SK-N-MC (cell line): ENCODE measurements at regions not wholly inside any gene's neighbourhood (a gene's known extent, or its start where the extent isn't known, plus 50 kb on each side); places are given as distances from the start of the nearest gene placed in this dataset.

Source experiments
- DNase-seq: peaks from one replicate; pipeline ENCODE4 v3.0.0-alpha.2; 2011; ENCODE audit warnings: low read depth, low spot score
- H3K27ac ChIP-seq: fragments of 200-600 bp; sonication (generic); 2 replicates; pipeline ENCODE4 v1.5.1; 2016; ENCODE audit warnings: mixed run types
- H3K36me3 ChIP-seq: fragments of 200-600 bp; sonication (generic); 2 replicates; pipeline ENCODE4 v1.6.1; 2017; ENCODE audit warnings: antibody characterized with exemption, low read length, mixed read lengths; ENCODE audit not compliant: insufficient read depth
- H3K4me3 ChIP-seq: fragments of 200-600 bp; sonication (generic); 2 replicates; pipeline ENCODE4 v1.5.1; 2016
- H3K9ac ChIP-seq: fragments of 200-600 bp; sonication (generic); 2 replicates; pipeline ENCODE4 v1.8.0; 2017; ENCODE audit warnings: mixed run types, mixed read lengths; ENCODE audit not compliant: insufficient read length
- H3K9me3 ChIP-seq: fragments of 200-600 bp; sonication (generic); 2 replicates; pipeline ENCODE4 v1.6.1; 2017; ENCODE audit warnings: low read depth, mild to moderate bottlenecking, antibody characterized with exemption, low read length, moderate library complexity, mixed read lengths
- EZH2 ChIP-seq: fragments of 200-600 bp; sonication (generic); IDR thresholded peaks from one replicate; pipeline ENCODE4 v1.6.1; 2017; ENCODE audit warnings: antibody characterized with exemption
- FOXP2 ChIP-seq: optimal IDR thresholded peaks from 2 replicates; pipeline ENCODE3; 2011; ENCODE audit warnings: mild to moderate bottlenecking, moderate library complexity; ENCODE audit not compliant: insufficient read depth; ENCODE audit errors: extremely low read length, control extremely low read depth
- POLR2AphosphoS5 ChIP-seq: IDR thresholded peaks from 2 replicates; pipeline ENCODE4 v1.6.1; 2012; ENCODE audit warnings: mild to moderate bottlenecking, low read depth, low read length, borderline replicate concordance

DNA sequence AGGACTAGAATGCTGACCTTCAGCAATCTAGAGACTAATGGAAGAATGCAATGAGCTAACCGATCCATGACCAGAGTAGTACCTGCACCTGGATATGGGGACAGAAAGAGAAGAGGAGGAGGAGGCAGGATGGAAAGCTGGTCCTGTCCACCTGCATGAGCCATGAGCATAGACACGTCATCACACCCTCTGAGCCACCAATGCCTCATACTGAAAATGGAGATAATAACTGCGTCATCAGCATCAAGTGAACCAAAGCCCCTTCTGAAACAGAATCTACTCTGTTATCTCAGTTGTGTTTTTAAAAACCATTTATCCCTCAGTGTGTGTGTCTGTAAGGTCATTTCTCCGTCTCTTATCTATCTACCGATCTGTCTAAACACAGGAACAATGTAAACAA lies 327.0 kb downstream of the BCL11B start:
- H3K27ac ChIP-seq, result no peak overlapping the region
- no peak for DNase-seq
- no peak for TF ChIP-seq POLR2AphosphoS5
- no peak for TF ChIP-seq EZH2
- no peak for TF ChIP-seq FOXP2
- no peak overlapping the region for H3K9ac ChIP-seq
- H3K36me3 ChIP-seq, result no peaks in the 10 kb centered on the region
- H3K4me3 ChIP-seq, result no peak overlapping the region
- no peaks in the 10 kb centered on the region for H3K9me3 ChIP-seq

DNA sequence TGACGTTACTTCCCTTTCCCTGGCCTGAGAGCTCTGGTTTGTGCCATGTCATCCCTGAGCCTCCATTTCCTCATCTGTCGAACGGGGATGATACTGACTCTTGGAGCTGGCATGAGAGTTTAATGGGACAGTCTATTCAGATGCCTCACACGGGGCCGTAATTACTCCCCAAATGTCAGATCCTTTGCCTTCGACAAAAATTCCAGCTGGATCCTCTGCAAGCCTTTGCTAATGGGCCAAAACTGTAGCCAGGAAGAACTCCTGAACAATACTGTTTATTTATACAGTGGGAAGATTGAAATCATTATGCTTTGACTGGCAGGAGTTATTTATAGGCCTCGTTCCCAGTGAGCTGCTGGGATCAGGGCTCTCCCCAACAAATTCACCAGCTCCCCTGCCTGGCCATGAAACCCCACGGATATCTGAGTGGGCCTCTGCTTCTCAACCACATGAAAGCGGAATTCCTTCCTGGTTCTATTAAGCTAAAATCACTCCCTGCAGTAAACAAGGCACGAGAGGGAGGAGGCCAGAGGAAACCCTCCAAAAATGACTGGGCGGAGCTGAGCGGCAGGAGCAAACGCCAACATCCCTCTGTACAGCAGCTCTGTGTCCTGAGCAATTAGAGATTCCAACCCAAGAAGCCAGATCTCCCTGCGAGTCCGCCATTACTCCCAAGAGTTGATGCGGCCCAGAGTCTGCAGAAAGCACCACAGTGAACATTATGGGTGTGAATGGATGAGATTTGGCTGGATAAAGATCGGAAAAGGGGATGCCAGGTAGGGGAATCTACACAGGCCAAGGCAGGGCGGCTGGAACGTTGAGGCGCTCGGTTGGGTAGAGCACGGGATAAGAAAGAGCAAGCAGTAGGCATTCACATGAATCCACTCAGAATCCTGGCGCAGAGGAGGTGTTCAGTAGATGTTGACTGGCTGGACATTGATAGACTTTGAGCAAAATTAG lies 326.1 kb downstream of the BCL11B start:
- no peak overlapping the region for H3K9ac ChIP-seq
- no peak for TF ChIP-seq EZH2
- TF ChIP-seq POLR2AphosphoS5, result no peak
- TF ChIP-seq FOXP2, result no peak
- H3K27ac ChIP-seq, result no peak overlapping the region
- no peak for DNase-seq
- no peak overlapping the region for H3K4me3 ChIP-seq
- no peaks in the 10 kb centered on the region for H3K36me3 ChIP-seq
- no peaks in the 10 kb centered on the region for H3K9me3 ChIP-seq

DNA sequence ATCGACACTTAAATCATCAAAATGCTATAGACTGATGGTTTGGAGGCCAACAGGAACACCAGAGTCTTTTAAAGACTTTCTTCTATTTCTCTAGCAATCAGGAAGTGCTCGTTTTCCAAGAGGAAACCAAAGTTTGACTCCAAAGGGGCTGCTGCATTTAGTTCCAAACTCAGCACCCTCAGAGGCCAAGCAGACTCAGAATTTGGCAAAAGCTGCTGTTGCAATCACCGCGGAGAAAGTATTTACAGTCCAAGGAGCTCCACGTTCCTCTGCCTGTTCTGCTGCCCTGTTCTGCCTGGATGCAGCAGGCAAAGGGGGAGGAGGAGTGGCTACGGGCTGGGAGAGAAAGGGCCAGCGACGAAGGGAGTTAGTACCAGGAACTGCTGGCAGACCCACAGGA lies 325.1 kb downstream of the BCL11B start:
- Histone ChIP-seq H3K27ac (peak overlapping the region; percentile 75), H3K9ac (no peak overlapping the region), H3K9me3 (no peaks in the 10 kb centered on the region), H3K4me3 (no peak overlapping the region), H3K36me3 (no peaks in the 10 kb centered on the region)
- no peak for TF ChIP-seq FOXP2
- TF ChIP-seq POLR2AphosphoS5, result no peak
- TF ChIP-seq EZH2, result no peak
- no peak for DNase-seq

DNA sequence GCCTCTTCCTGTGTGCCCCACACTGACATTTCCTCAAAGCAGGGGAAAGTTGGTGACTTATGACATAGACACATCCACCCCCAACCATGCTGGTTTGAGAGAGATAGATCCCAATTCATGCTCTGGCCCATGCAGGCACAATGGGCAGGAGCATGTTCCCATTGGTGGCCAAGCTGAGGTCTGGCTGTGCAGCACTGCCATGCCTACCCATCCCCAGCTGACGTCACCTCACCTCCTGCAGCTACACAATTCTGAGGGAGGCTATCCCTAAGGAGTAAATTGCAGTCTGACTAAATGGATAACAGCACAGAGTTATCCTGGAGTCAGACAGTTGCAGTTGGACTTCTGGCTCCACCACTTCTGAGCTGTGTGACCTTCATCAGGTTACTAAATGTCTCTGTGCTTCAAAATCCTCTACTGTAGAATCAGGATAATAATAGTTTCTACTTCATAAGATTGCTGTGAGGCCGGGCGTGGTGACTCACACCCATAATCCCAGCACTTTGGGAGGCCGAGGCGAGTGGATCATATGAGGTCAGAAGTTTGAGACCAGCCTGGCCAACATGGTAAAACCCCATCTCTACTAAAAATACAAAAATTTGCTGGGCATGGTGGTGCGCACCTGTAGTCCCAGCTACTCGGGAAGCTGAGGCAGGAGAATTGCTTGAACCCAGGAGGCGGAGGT lies 323.9 kb downstream of the BCL11B start:
- Histone ChIP-seq H3K4me3 (no peak overlapping the region), H3K36me3 (no peaks in the 10 kb centered on the region), H3K27ac (no peak overlapping the region), H3K9ac (no peak overlapping the region), H3K9me3 (no peaks in the 10 kb centered on the region)
- TF ChIP-seq EZH2 (no peak), FOXP2 (no peak), POLR2AphosphoS5 (no peak)
- DNase-seq, result no peak

- Histone ChIP-seq H3K9me3 (no peaks in the 10 kb centered on the region), H3K9ac (no peak overlapping the region), H3K27ac (no peak overlapping the region), H3K4me3 (no peak overlapping the region), H3K36me3 (no peaks in the 10 kb centered on the region)
- no peak for TF ChIP-seq FOXP2
- TF ChIP-seq POLR2AphosphoS5, result no peak
- no peak for TF ChIP-seq EZH2
- no peak for DNase-seq
Measured at GRCh38 chr14:98949051-98949450, 322.9 kb downstream of the BCL11B start.

GRCh38 chr14:98949481-98950135 lies 322.4 kb downstream of the BCL11B start:
- H3K9me3 ChIP-seq, result no peaks in the 10 kb centered on the region
- no peak overlapping the region for H3K9ac ChIP-seq
- TF ChIP-seq EZH2 (no peak), POLR2AphosphoS5 (no peak), FOXP2 (no peak)
- H3K4me3 ChIP-seq, result no peak overlapping the region
- no peak overlapping the region for H3K27ac ChIP-seq
- DNase-seq, result no peak
- H3K36me3 ChIP-seq, result no peaks in the 10 kb centered on the region

- DNase-seq, result no peak
- TF ChIP-seq POLR2AphosphoS5 (no peak), EZH2 (no peak), FOXP2 (no peak)
Measured at GRCh38 chr14:98950353-98950895, 321.6 kb downstream of the BCL11B start.

DNA sequence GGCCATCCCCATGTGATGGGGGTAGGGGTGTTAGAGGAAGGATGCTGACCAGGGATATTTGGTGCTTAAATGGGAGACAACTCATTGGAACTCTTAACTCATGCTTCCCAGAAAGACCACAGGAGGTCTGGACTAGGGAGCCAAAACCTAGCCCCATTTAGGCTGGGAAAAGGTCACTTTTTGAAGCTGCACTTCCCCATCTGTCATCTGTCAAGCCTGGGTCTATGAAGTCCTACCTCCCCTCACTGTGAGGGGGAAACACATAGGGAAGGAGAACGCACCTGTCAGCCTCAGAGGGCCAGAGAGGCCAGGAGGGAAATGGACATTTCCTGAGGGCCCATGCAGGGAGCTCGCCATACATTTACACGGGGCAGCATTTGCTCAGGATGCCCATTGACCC lies 321.0 kb downstream of the BCL11B start:
- H3K9me3 ChIP-seq, result no peaks in the 10 kb centered on the region
- no peak overlapping the region for H3K4me3 ChIP-seq
- no peaks in the 10 kb centered on the region for H3K36me3 ChIP-seq
- no peak for TF ChIP-seq POLR2AphosphoS5
- no peak for TF ChIP-seq FOXP2
- no peak for DNase-seq
- no peak overlapping the region for H3K9ac ChIP-seq
- no peak overlapping the region for H3K27ac ChIP-seq

More at GRCh38 chr14:98950353-98950895, 321.6 kb downstream of the BCL11B start:
- Histone ChIP-seq H3K9me3 (no peaks in the 10 kb centered on the region), H3K9ac (no peak overlapping the region), H3K36me3 (no peaks in the 10 kb centered on the region), H3K27ac (no peak overlapping the region), H3K4me3 (no peak overlapping the region)
